Right ventricle myocardium superior (tissue), 1 donor: ENCODE measurements at regions not wholly inside any gene's neighbourhood (a gene's known extent, or its start where the extent isn't known, plus 50 kb on each side); places are given as distances from the start of the nearest gene placed in this dataset.

Source experiments
- ATAC-seq: fragments of 200-7000 bp; cut with Tn5 transposase; one replicate; pipeline ENCODE4 v1.9.1; 2020; ENCODE audit warnings: mild to moderate bottlenecking; ENCODE audit not compliant: poor library complexity
- DNase-seq: peaks from one replicate; pipeline ENCODE4 v3.0.0-alpha.2; 2020
- intact Hi-C: fragments of 100-400 bp; cut with DNase I; formaldehyde crosslinking; loops from one replicate; pipeline ENCODE4 v1.11.2; 2022
- donor health status: DM: no; HTN: yes; CAD: no; lungs with severe emphysema.

DNA sequence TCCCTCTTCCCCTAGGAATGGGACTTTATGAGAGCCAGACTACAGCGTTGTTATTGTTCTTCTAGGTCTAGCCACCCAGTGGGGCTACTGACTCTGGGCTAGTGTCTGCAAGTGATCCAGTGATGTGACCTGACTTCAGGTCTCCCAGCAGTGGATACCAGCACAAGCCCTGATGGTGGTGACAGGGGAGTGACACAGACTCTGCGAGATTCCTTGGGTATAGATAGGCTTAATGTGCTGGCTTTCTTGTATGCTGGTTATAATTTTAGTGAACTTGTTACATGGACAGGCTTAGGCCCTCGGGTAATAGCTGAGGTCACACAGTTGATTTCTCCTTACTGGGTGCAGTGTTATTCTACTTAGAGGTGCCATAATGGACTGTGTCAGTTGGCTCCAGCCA lies 106.9 kb downstream of the TBC1D30 start:
- ATAC-seq: no peak
- intact Hi-C loops: no loop called here
- no peak for DNase-seq

DNA sequence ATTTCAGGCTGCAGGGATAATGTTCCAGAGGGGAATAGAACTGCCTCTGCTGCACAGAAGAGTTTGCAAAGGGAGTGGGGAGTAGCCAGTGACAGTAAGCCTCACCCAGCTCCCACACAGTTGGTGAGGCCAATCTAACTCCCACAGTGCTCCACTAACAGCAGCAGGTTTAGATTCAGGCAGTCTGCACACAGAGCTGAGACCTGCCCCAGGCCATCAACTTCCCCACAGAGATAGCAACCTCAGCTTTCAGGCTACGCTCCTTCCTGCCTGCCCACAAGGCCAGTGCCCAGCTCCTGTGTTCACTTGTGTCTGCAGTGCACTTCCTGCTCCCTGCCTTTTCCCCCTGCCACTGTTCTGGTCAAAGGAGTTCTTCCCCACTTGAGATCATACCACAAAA lies 107.5 kb downstream of the TBC1D30 start:
- no peak for ATAC-seq
- DNase-seq: no peak
- intact Hi-C loops: no loop called here

DNA sequence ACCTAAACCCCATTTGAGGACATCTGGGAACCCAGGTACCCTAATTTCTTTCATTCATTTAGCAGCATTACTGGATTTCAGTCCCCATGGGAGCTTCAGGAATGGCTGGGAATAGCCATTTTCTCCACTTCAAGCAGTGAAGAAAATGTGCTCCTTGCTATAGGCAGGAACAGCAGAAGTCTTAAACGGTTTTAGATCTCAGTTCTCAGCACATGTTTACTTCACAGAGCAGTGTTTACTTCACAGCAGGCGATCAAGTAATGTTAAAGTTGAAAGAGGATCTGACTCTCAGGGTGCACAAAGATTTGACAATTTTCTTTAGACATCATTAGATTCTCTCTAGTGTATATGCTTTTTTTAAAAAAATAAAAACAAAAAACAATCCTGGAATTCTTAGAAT lies 109.3 kb downstream of the TBC1D30 start:
- no peak for ATAC-seq
- intact Hi-C loops: no loop called here
- no peak for DNase-seq

DNA sequence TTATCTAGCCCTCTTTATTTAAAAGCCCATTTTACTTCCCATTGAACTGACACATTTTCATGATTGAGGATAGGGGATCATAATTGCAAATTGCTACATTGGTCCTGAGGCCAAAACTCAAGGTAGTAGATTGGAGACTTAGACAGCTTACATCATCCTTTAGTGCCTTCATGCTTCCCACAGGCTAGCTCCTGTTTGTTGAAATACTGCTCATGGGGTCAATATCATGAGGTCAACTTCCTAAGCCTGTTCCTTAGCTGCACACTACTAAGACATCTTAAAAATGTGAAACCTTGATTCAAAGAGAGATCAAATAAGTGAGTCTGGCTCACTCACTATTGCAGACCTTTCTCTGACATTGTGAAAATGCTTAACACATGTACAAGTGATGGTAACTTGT lies 113.0 kb downstream of the TBC1D30 start:
- ATAC-seq: no peak
- intact Hi-C loops: no loop called here
- no peak for DNase-seq

DNA sequence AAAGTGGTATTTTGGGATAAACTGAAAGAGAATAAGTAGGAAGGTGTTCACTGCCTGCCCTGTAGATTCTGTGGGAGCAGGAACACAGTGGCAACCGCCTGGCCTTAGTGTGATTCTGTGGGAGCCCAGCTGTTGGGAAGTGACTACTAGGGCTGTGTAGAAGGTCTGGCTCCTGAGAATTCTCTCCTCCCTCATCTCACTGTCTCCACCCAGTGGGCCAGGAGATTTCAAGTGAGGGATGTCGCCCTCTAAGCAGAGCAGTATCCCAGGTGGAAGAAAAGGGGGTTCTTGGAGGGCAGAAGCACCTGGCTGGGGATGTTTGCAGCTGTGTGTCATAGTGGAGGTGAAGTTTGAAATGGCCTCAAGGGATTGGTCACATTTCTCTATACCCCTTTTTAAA lies 113.7 kb downstream of the TBC1D30 start:
- DNase-seq (no peak), ATAC-seq (no peak)
- intact Hi-C loops: no loop called here

DNA sequence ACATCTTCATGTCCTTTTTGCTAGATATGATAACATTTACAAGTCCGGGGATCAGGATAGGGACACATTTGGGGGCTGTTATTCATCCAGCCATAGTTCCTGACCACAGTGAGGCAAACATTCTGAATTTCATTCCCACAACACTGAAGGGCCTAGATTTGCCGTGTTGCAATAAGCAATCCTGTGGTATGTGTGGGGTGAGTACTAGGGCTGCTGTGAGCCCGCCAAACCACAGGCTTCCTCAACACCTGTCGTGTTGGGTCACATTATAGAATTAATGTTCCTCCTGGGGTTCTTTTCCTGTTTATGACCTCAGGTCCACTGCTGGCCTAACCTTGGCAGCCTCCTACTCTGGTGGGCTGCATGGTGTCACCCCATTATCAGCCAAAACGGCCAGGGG lies 119.2 kb downstream of the TBC1D30 start:
- ATAC-seq (no peak), DNase-seq (no peak)
- intact Hi-C loops: no loop called here

DNA sequence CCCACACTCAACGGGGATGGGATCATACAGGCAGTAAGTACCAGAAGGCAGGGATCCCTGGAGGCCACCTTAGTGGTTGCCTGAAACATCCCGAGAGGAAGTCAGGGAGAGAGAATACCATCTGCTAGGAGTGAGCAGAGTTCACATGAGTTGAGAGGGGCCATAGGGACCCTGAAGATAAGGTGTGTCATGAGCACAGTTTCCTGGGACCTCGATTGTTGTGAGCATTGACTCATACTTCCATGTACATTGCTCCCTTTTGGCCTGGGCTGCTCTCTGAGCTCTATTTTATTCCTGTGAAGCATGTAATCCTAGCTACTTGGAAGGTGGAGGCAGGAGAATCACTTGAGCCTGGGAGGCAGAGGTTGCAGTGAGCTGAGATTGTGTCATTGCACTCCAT lies 120.5 kb downstream of the TBC1D30 start:
- ATAC-seq: no peak
- intact Hi-C loops: no loop called here
- no peak for DNase-seq

DNA sequence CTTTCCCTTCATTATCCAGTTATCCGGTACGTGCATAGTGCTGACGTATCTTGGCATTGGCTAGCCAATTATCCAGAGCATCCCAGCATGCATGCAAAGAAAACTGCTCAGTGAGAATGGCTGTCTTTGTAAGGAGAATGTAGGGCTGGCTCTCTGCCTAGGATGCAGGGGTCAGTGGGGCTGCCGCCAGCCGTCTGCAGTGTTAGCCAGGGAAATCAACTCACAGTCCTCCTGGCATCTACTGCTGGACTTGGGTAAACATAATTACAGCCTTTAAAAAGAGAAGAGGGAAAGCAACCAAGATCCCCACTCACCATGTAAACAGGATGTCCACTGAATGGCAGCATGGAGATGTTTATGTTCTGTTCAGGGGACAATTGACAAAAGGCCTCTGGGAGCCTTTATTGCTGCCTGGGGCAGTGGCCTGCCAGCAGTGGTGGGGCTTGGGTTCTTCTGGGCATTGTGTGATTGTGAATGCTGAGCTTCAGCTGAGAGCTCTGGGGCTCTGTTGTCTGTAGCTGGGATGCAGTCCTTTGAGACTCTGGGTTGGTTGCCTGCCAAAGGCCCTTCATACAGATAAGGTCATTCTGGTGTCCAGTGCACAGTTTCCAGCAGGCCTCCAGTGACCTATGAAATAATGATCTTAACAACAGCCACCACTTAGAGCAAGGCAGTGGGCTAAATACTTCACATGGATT lies 121.8 kb downstream of the TBC1D30 start:
- peak; percentile 91 for ATAC-seq
- intact Hi-C loops: no loop called here
- DNase-seq: peak; percentile 81

DNA sequence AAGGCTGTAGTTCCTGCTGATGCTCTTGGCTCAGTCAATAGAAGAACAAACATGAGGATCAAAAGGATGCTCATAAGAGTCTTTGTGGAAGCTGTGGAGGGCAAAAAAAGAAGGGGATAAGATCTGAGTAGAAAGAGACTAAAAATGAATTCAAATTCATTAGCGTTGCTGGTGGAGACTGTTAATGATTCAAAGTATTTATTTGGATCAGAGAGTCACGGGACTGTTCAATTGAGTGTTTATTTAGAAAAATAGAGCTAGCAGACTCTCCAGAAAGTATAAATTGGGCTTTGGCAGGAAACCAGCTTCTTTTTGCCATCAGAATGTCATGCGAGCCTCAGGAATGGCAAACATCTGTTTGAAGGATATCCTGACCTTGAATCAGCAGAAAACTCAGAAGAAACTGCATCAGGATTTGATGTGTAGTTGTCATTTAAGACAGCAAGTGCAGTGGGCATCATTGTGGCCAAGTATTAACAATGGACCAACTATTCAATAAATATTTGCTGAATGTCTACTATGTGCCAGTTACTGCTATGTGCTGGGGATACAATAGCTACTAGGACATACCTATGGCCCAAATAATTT lies 126.4 kb downstream of the TBC1D30 start:
- DNase-seq (no peak), ATAC-seq (no peak)
- intact Hi-C loops: no loop called here

DNA sequence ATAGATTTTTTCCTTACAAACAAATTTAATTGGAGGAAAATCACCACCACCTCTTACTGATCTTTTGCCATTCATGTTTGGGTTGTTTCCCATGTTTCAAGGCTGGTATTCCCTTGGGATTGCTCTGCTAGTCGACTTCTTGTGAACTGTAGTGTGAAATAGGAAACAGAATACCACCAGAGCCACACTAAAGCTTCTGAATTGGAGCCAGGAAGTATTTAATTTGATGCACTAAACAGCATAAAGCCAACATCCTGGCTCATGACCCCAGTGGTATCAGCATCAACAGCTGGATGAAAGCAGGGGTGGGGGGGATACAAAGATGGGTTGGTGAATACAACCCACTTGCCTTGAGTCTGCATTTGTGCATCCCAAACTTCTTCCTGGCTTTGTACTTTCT lies 127.5 kb downstream of the TBC1D30 start:
- DNase-seq: no peak
- no peak for ATAC-seq
- intact Hi-C loops: no loop called here

DNA sequence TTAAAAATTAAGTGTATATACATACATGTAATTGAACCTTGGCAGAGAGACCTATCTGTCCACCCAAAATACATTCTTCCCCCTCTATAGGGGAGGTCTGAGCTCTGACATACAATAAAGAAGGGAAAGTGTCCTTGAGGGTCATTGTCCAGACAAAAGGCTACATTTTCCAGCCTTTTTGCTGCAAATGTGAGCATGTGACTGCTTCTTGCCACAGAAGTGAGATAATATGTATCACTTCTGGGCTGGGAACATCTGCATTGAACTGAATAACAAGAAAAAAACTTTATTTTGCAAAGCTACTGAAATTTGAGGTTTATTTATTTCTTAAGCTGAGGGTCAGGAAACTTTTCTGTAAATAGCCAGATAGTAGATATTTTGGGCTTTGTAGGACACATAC lies 131.3 kb downstream of the TBC1D30 start:
- no peak for DNase-seq
- intact Hi-C loops: no loop called here
- no peak for ATAC-seq

DNA sequence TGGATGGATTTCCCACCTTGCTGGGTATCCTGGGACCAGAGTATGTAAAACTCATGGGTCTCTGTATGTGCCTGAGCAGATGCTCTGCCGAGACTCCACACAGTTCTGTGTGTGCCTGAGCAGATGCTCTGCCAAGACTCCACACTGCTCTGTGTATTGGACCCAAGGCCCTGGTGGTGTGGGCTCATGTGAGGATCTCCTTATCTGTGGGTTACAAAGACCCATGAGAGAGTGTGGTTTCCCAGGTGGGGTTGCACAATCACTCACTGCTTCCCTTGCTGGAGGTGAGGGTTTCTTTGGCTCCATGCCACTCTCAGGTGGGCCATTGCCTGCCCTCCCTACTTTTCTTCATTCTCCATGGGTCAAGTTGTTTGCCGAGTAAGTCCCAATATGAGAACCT lies 141.5 kb downstream of the TBC1D30 start:
- DNase-seq (no peak), ATAC-seq (no peak)
- intact Hi-C loops: no loop called here

DNA sequence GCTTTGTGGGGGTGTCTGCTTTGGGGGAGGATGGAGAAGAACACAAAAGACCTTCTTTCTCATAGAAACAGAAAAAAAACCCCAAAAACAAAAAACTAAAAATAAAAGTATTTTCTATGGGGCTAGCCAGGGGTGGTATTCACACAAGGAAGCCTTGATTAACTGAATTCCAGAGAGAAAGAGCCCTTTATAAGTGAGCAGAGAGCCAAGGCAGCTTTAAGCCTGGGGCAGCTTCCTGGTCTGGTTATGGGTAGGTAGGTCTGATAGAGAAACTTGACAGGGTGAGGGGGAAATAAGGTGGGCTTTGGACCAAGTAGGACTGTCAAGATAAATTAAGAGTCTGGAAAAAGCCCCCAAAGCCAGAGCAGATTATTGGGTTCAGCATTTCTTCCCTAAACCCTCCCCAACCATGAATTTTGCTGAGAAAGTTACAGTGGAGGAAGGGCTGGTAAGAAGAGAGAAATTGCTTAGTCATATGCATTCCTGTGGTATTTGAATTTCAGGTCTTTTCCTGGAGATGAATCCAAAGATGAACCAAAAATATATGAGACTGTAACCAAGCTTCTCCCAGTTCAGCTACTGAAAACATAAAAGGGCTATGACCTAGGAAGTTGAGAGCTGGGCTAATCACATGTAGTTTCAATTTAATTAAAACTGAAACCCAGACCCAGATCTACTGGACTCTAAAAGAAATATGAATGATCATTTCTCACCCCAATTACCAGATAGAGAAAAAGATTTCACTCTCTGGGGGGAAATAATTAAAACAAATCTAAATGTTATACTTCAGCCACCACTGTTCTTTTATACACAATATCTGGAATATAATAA lies 144.8 kb downstream of the TBC1D30 start:
- DNase-seq (no peak), ATAC-seq (no peak)
- intact Hi-C loops: no loop called here

DNA sequence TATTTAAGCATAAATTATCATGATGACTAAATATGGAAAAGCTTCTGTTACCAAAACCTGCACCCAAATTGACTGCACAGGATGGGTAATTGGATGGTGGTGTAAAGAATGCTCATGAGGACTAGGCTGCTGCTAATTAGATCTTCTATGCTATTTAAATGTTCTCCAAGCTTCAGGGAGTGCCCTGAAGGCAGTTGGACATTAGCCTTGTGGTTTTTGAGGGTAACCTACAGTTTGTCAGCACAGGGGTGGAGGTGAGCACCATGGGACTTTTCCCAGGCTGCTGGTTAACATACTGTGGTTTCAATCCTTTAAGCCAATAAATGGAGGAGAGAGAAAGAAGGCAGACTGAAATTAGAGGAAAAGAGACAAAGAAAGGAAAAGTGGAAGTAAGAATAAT lies 145.0 kb downstream of the WIF1 start:
- no peak for DNase-seq
- no peak for ATAC-seq
- intact Hi-C loops: no loop called here

DNA sequence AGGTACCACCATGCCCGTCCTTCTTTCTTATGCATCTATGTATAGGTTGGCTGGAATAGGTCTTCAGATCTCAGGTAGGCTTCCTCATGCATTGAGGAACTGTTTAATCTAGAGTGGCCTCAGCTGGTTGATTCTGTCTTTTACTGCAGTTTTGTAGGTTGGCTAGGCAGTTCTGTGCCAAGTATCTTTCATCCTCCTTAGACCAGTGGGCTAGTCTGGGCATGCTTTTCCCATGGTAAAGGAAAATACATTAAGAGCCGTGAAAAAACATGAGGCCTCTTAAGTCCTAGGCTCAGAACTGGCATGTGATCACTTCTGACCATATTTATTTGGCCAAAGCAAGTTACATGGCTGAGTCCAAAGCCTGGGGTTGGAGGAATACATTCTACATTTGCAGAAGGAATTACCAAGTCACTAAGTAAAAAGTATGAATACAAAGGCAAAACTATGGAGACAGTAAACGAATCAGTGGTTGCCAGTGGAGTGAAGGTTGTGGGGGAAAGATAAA lies 137.3 kb downstream of the WIF1 start:
- no peak for ATAC-seq
- intact Hi-C loops: no loop called here

DNA sequence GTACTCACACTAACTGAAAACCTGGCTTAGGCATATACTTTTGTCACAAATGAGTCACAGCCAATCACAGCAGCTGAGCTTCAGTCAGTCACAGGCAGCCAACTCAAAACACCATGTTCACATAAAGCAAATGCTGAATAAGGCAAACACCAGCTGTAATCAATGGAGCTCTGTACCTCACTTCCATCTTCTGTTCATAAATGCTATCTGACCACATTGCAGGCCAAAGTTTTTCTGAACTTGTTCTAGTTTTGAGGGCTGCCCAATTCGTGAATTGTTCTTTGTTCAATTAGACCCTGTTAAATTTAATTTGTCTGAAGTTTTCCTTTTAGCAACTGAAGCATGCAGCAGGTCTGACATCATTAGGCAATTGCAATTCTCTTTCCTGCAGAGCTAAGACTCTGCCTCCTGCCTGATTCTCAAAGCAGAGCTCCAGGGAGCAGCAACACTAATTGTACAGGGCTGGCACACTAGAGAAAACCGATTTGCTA lies 129.9 kb downstream of the WIF1 start:
- intact Hi-C loops: no loop called here
- DNase-seq (no peak), ATAC-seq (no peak)

More for the DNA sequence above, 137.3 kb downstream of the WIF1 start:
- DNase-seq: no peak

DNA sequence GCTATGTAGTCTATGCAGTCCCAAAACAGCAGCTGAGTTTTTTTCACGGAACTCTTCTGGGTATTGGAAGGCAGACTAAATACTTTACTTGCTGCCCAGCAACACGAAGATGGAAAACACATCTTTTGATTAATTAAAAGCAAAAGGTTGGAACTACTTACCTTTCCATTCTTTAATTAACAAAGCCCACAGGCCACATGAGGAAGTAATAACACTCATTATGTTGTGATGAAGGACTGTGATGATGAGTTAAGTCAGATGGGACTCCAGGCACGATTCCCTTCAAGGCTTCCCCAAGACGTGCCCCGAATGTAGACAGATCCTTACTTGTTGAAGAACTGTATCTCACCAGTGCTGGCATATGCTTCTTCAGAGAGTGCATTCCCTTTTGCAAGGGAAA lies 129.0 kb downstream of the WIF1 start:
- intact Hi-C loops: no loop called here
- ATAC-seq (no peak), DNase-seq (no peak)

DNA sequence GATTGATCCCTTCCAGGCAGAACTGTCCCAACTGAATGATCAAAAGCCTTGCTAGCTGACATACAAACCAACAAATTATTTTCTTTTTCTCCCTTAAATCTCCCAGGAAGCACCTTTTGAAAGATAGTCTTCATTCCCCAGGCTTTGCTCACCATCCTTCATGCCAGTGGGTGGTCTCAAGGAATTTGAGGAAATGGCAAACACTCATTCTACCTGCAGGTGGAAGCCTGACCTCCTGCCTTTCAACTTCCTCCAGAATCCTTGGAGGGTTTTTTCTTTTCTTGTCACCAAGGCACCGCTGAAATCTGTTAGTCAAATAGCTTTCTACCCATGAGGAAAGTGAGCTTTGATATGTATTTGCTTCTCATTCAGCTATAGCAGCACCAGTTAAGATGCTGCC lies 128.5 kb downstream of the WIF1 start:
- DNase-seq: no peak
- no peak for ATAC-seq
- intact Hi-C loops: no loop called here

DNA sequence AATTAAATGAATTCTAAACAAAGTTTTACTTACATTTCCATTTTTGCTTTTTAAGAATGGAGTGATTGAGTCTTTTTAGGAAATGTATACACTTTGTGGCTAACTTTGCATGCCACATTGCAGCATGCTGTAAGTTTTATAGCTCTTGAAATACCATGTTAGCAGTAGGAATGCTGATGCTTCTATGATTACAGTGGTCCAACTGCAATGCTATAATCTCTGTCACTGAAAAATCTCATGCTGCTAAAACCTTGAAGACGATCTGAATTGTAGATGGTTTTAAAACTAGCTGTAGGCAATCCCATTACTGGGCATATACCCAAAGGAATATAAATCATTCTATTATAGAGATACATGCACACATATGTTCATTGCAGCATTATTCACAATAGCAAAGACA lies 127.6 kb downstream of the WIF1 start:
- intact Hi-C loops: no loop called here
- no peak for DNase-seq
- ATAC-seq: no peak

DNA sequence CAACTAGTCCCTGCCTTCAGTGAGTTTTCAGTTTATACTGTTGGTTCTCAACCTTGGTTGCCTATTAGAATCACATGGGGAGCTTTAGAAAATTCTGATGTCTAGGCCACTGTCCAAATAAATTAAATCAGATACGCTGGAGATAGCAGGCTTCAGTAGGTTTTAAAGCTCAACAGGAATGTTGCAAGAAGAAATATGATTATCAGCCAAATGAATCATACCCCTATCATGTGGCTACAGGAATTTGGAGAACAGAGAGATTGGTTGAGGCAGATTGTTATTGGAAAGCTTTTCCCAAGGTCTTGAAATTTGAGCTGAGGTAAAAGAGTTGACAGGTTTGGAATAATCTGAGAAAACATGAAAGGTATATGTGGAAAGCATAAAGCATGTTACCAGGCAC lies 125.3 kb downstream of the WIF1 start:
- ATAC-seq: no peak
- intact Hi-C loops: no loop called here
- DNase-seq: no peak
